PFSK-1 (cell line): ENCODE measurements at regions not wholly inside any gene's neighbourhood (a gene's known extent, or its start where the extent isn't known, plus 50 kb on each side); places are given as distances from the start of the nearest gene placed in this dataset.

Experiments used
- FOXP2 ChIP-seq: optimal IDR thresholded peaks from 2 replicates; pipeline ENCODE3; 2011; ENCODE audit warnings: borderline replicate concordance, control low read depth, inconsistent platforms; ENCODE audit not compliant: insufficient read depth; ENCODE audit errors: extremely low read length, extremely low read depth
- POLR2AphosphoS5 ChIP-seq: IDR thresholded peaks from 2 replicates; pipeline ENCODE4 v1.6.1; 2012; ENCODE audit warnings: low read depth, mild to moderate bottlenecking, control low read depth, low read length, moderate library complexity
- REST ChIP-seq, 2 experiments: IDR thresholded peaks; 2 replicates each; pipeline versions ENCODE4 v1.6.1 to v1.8.0; 2011 to 2012; ENCODE audit warnings: low read depth in 2 of 2, low read length in 2 of 2, control low read depth in 1 of 2, inconsistent platforms in 1 of 2, mild to moderate bottlenecking in 1 of 2, moderate library complexity in 1 of 2; ENCODE audit not compliant: insufficient read depth in 1 of 2
- SIN3A ChIP-seq: IDR thresholded peaks from 2 replicates; pipeline ENCODE4 v1.6.1; 2012; ENCODE audit warnings: mild to moderate bottlenecking, low read length, moderate library complexity, borderline replicate concordance; ENCODE audit not compliant: insufficient read depth
- TAF1 ChIP-seq: IDR thresholded peaks from 2 replicates; pipeline ENCODE4 v1.6.1; 2012; ENCODE audit warnings: low read length, control low read depth, borderline replicate concordance; ENCODE audit not compliant: insufficient read depth

- no peak for TF ChIP-seq REST (IDR thresholded peaks at IDR 0.05; ENCODE audit: insufficient read depth in 1 of 2, low read depth in 2 of 2, low read length in 2 of 2)
- no peak for TF ChIP-seq POLR2AphosphoS5
- TF ChIP-seq TAF1: no peak
- TF ChIP-seq SIN3A: no peak
- no peak for TF ChIP-seq FOXP2
These were observed 51.9 kb upstream of the UBR2 start for GRCh38 chr6:42511803-42512422.
